OCI-M1 (cell line): ENCODE measurements at regions not wholly inside any gene's neighbourhood (a gene's known extent, or its start where the extent isn't known, plus 50 kb on each side); places are given as distances from the start of the nearest gene placed in this dataset.
"Not testable (repeated sequence)": the region's sequence is repeated elsewhere in the genome, so short reads cannot be mapped to it uniquely, and the experiment has no call there.

Experiments
- DNase-seq: peaks from one replicate; lab custom pipeline; 2025; lab: John Stamatoyannopoulos, UW

DNA sequence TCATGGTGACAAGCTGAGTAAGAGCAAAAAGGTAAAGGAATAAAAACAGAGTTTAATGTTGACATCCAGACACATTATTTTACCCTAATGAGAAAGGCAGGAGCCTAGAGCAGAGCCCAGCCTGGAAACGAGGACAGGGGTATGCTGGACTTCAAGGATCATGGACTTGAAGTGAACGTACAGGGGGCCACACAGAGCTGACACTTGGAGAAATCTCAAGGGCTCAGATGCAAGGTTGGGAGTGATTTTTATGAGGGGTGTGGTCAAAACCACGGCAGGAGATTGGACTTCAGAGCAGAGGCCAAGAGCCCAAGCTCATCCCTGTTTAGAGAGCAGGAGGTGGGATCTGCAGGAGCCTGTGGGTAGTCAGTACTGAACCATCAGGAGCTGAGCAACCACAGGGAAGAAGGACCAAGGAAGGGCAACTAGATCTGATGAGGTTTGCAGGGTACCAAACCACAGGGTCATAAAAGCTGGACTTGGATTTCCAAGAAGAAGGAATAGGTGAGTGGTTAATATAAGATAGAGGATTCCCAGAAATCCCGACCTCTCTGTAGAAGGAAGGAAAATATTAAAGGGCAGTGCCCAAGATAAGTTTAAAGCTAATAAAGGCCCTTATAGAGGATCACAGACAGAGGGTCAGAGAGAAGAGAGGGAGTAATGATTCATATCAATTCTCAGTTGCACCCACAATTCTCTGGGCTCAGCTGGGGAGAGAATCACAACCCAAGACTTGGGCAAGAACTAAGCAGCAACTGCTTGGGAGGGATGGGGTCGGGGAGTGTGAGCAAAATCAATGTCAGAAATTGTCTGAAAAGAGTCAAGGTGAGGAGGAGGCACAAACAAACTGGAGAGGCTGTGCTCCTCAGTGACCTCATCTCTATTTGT, 331.7 kb downstream of the SOX9 start:
- no peak for DNase-seq

DNA sequence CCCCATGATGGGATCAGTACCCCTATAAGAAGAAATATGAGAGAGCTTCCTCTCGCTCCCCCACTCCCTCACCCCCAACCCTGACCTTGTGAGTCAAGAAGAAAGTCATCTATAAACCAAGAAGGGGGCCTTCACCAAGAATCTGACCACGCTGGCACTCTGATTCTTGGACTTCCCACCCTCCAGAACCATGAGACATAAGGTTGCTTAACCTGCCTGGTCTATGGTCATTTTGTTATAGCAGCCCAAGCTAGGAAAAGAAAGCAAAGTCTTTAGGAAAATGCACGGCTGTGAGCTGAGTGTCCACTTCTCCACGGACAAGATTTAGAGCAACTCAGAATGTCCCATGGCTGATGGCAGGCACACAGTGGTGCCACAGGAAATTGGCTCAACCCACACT, 333.5 kb downstream of the SOX9 start:
- DNase-seq, result no peak

DNA sequence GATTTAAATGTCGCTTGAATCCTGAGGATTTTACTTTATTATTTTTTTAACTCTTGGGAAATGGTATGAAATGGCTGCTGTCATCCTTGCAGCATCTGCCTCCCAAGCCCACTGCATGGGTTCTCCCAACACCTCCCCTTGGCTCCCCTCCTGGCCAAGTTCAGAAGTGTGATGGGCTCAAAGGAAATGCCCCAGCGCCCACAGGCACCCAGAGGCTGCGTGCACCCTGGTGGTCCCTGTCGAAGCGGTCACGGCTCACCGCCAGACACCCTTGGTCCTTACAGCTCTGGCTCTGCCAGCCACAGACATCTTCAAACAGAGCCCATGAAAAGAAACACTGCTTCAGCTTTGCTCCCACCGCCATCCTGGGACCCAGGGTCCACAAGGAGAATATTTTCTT, 334.7 kb downstream of the SOX9 start:
- no peak for DNase-seq

DNA sequence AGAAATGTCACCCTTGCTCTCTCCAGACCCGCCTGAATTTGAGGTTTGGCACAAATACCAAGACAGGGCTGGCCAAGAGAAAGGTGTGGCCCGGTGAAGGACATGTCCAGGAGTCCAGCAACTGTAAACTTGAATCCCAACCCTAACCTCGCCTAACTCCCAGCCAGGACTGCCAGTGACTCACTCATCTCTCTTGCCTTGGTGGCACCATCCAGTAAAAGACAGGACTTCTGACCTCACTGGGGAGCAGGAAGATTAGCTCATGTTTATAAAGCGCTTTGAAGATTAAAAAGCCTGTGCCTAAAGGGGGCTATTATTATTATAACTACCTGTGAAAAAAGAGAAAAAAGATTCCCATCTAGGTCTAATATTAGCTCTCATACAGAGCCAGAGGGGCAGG, 335.3 kb downstream of the SOX9 start:
- no peak for DNase-seq

DNA sequence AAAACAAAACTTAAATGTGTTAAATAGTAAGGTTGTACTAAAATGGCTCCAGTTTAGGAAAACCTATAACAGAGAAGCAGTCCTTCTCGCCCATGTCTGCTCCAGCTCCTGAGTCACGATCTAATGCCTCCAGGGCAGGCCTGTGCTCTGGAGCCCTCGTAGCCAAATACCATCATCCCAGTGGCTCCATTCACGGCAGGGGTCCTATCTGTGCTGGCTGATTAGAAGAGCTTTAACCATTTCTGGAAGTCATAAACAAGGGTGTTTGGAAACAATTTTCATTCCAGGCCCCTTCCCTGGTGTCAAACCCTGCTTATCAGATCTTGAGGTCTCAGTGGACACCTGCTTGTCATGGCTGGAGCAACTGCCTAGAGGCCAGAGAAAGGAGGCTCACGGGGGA, 336.9 kb downstream of the SOX9 start:
- DNase-seq, result no peak

DNA sequence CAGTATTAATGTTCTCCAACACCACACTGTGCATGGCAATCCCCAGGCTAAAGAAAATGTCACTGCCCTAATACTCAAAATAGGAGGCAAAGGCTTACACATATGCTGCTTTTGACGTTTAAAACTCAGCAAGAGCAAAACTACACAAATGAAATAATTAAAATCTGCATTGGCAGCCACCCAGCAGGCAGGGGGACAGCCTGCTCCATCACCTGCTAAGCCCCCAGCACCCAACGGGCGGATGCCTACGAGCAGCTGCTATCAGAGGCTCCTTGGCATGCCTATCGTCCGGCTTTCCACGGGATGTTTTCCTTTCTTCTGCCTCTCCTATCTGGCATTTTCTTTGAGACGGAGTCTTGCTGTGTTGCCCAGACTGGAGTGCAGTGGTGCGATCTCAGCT, 337.5 kb downstream of the SOX9 start:
- DNase-seq, result no peak

DNA sequence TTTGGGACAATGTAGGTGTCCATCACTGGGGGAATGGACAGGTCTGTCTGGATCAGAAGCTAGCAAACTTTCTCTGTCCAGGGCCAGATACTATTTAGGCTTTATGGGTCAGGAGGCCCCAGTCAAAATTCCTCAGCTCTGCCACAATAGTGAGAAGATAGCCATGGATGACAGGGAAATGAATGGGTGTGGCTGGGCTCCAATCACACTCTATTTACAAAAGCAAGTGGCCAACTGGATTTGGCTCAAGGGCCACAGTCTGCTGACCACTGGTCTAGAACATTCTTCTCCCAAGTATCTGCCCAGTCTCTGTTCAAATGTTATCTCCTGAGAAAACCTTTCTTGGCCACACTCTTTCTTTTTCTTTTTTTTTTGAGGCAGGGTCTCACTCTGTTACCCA, 339.9 kb downstream of the SOX9 start:
- DNase-seq, result no peak

DNA sequence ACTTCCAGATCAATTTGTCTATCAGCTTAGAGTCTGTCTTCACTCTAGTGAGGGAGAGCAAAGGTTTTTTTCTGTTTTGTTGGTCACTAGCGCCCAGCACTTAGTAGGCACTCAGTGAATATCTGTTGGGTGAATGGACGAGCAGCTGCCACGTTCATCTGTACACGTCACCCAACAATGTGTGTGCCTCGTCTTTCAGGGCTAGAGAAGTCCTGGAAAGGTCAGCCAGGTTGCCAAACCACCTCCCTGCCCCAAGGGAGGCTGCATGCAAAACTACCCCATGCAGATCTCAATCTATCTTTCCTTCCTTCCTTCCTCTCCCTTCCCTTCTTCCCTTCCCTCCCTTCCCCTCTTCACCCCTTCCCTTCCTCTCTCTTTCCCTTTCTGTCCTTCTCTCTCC, 340.9 kb downstream of the SOX9 start:
- no peak for DNase-seq

DNA sequence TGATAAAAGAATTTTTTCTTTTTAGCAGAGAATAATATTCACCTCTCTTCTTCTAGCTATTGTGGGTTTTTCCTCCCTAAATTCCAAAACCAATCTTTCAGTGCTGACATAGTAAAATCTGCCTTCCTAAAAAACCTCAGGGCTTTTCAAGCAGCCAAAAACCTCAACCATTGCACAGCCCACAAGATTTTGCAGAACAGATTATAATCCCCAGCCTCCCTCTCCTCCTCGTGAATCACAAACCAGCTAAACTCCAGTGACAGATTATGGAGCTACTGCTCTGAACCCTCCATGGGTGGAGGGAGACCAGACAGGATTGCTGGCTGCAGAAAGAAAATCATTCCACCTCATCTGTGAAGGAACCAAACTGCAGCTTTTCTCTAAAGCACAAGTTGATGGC, 341.6 kb downstream of the SOX9 start:
- no peak for DNase-seq

DNA sequence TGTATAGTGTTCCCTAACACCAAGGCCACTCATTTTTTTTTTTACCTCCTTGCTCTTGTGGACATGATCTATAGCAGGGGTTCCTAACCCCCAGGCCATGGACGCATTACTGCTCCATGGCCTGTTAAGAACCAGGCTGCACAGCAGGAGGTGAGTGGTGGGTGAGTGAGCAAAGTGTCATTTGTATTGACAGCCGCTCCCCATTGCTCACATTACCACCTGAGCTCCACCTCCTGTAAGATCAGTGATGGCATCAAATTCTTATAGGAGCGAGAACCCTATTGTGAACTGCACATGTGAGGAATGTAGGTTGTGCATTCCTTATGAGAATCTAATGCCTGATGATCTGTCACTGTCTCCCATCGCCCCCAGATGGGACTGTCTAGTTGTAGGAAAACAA, 342.0 kb downstream of the SOX9 start:
- DNase-seq, result no peak

DNA sequence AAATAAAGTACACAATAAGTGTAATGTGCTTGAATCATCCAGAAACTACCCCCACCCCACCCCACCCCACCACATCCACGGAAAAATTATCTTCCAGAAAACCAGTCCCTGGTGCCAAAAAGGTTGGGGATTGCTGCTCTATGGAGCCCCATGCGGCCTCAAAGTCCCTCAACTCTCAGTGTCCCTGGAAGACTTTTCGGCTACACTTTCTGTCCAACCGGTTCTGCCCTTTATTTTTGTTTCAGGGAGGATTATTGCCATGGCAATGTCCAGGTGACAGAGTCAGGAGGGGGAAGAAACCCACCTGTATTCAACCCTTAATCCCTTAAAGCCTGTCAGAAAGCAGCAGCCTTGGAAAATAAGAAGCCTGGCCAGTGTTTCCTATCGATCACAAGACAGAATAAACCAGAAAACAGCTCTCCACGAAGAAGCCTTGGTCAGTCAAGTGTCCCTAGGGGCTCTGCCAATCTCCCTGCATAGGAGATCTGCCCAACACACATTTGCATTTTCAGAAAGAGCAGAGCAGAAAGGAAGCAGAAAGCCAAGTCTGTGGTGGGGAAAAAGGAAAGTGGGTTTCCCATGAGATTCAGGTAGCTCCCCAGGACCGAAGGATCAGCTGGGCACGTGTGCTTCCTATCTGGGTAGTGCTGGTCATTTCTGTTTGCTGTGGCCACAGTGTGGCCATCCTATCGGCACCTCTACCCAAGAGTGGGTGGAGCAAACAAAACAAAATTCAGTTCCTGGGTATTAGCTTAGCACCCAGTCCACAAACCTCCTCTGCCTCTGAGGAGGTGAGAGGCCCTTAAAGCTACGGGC, 342.7 kb downstream of the SOX9 start:
- no peak for DNase-seq

DNA sequence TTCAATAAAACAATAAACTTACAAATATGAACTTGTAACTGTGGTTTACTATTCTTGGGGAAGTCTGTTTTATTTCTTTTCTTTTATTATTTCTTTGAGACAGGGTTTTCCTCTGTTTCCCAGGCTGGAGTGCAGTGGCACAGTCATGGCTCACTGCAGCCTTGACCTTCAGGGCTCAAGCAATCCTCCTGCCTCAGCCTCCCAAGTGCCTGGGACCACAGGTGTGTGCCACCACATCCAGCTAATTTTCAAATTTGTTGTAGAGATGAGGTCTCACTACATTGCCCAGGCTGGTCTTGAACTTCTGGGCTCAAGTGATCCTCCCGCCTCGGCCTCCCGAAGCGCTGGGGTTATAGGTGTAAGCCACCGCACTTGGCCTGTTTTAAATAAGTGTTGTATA, 343.4 kb downstream of the SOX9 start:
- DNase-seq, result not testable (repeated sequence)

DNA sequence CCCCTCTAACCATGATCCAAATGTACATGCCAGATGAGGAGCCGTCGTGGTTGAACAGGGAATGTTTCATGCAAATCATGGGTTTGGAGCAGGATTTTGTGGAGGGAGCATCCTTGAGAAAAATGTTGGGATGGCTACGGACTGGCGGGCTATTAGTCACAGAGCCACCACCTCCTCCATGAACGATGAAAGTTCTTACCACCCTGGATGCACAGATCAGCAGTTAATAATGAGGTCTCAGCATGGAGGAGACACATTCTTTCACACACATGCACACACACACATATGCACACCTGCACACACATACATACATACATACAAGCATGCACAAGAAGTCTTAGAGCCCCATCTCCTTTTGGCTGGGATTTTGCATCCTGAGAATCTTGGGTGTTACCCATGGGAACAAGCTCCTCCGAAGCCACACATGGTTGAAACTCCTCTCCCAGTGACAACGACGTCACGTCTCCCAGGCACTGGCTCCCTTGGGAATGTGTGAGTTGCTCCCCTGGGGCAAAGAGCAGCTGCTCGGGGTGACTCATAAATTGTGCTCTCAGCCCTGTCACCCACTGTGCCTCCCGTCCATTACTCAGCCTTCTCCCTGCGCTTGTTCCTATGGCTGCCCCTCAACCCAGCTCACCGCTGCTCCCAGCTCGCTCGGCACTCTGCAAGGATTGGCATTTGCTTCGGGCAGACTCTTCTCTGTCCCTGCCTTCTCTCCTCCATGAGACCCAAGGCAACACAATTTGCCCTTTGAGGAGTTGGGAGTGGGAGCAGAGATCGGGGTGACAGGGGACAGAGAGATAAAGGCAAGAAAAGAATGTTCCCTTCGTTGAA, 344.6 kb downstream of the SOX9 start:
- DNase-seq, result no peak

DNA sequence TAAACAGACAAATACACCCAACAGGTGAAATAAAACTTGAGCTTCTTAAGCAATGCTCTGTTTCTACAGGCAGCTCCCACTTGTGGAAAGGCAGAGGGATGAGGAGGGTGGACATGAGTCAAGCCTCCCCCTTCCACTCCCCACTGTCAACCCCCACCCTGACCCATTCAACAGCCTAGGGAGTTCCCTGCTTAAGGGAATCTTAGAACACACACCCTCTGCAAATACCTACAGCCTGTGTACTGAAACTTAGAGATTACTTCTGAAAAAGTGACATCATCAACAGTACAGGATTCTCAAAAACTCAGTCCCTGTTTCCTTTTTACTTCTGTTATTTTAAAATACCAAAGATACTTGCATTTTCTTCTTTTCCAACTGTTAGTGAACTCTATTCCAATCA, 345.4 kb downstream of the SOX9 start:
- no peak for DNase-seq

DNA sequence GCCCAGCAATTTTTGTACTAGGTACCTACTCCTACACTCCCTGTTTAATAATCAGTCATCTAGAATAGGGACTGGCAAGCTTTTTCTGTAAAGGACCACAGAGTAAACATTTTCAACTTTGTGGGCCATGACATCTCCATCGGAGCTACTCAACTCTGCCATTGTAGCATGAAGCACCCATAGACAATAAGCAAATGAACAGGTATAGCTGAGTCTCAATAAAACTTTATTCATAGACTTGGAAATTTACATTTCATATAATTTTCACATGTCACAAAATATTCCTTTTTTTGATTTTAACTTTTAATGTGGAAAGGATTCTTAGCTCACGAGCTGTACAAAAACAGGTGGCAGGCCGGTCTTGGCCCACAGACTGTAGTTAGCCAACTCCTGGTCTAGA, 345.8 kb downstream of the SOX9 start:
- DNase-seq, result no peak

DNA sequence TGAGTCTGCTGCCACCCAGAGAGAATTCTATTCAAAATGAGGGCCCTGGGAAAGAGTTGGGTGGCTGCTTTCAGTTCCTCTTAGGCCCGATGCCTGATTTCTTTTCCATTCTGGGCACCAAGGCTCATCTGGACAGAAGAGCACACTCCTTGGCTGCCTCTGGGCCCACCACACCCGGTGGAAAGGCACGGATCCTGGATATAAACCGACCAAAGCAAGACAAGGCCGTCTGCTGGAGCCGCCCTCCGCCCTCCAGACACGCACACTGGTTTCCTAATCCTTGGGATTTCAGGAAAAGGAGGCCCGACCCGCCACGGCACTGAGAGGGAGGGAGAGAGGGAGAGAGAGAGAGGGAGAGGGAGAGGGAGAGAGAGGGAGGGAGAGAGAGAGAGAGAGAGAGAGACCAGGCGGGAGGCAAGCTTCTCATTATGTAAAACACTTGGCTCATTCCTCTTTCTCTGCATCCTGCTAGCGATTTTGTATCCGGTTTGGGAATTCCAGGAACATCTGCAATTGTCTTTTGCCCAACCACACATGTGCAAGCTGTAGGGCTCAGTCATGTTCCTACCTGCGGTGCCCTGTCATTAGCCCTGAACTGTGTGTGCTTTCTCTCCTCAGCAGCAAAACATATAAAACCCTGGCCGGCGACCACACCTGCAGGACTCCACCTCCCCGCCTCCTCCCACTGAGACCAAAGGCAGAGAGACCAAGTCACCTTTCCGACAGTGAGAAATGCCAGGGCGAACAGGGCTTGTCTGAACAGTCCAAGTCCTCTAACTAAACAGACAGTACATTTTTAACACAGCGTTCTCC, 347.2 kb downstream of the SOX9 start:
- DNase-seq, result no peak

DNA sequence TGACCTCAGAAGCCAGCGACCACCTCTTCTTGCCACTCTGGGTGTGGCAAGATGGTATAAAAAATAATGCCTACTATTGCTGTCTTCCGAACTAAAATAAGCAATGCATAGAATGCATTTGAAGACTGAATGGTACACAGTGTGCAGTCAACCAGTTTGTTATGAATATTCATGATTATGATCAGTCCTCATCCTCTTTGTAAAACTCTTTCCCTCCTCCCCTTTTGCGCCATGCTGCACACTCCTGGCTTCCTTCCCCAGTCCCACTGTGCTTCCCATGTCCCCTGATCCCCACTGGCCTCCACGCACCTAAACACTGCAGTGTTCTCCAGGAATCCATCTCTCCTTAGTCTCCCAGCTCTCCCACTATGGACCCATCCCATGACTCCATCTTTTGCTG, 348.0 kb downstream of the SOX9 start:
- DNase-seq, result no peak

DNA sequence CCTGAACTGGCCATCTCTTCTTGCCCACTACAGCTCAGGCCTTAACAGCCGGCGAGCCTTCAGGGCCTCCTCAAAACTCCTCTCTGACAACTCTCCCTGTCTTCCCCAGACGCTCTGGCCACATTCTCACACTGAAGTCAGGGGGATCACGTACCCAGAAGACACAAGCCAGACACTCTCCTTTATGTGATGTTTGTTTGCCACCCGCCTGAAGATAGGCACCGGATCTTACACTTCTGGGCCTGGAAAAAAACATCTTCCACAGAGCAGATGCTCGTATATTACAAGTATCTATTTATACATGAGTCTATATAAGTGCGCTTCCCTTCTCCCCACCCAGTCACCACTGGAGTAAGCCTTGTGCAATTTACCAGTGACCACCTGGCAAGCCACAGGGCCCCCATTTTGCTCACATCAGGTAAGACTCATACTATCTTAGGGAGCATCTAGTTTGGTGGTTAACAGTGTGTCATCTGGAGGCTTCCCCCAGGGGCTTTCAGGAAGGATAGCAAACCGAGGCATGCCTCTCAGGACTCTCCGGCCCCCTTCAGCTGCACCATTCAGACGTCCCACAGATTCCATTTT, 349.4 kb downstream of the SOX9 start:
- no peak for DNase-seq

DNA sequence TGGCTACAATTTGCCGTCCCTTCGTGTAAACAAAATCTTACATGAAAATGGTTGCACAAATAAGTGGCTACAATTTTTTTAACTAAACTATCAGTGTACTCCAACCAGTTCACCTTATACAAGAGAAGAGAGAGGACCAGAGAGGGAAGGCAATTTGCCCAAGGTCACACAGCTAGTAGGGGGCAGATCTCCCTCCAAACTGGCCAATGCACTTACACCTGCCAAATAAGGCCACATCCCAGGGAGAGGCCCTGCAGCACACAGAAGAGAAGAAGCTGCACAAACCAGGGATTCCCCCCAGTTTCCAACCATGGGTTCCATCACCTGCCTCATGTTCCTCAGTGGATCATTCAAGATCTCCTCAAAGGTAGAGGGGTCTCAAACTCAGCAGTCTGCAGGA, 349.9 kb downstream of the SOX9 start:
- DNase-seq, result no peak

DNA sequence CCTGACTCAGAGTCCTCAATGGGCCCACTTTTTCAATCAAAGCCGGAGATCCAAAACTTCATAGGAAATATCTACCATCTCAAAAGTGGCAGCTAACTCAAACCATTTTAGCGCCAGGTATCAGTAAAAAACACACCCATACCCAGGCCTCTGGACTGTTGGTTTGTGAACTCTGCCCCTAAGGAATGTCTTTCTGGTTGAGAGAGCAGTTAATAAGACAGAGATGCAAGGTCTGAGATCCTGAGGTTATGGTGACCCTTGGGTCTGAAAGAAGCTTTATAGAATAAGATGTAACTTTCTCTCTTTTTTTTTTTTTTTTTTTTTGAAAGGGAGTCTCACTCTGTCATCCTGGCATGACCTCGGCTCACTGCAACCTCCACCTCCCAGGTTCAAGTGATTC, 350.5 kb downstream of the SOX9 start:
- DNase-seq, result no peak

DNA sequence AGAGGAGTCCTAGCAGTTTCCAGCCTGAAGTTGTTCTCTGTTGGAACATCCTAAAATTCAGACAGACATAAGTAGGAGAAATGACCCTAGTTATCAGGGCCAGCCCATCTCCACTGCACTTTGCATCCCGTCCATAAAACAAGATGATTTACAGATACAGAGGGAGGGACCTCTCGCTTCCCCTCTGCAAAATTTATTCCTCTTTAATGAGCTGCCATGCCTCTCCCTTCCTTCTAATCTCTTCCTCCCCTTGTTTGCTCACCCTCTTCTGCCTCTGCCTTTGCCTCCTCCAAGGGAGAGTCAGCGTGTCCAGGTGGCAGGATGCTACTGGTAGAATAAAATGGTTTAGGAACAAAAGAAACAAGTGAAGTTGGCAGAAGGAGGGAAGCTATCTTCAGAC, 351.3 kb downstream of the SOX9 start:
- no peak for DNase-seq
